GM19239 (cell line): ENCODE measurements at regions not wholly inside any gene's neighbourhood (a gene's known extent, or its start where the extent isn't known, plus 50 kb on each side); places are given as distances from the start of the nearest gene placed in this dataset.

Experiments used
- DNase-seq: peaks from one replicate; pipeline ENCODE4 v3.0.0; 2011; ENCODE audit warnings: low spot score; ENCODE audit not compliant: insufficient read length
- FAIRE-seq: peaks from 2 replicates; lab custom pipeline; 2011; peaks lifted over from hg19 to GRCh38; lab: Jason Lieb, UNC

GRCh38 chrX:79704325-79704724 is 310.2 kb upstream of the TBX22 start:
- DNase-seq (no peak), FAIRE-seq (no peak)

DNA sequence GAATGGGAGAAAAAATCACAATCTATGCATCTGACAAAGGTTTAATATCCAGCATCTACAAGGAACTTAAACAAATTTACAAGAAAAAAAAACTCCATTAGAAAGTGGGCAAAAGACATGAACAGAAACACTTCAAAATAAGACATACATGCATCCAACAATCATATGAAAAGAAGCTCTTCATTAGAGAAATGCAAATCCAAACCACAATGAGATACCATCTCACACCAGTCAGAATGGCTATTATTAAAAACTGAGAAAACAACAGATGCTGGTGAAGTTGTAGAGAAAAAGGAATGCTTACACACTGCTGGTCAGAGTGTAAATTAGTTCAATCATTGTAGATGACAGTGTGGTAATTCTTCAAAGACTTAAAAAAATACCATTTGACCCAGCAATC is 306.0 kb upstream of the TBX22 start:
- DNase-seq (no peak), FAIRE-seq (peak; percentile 57)

GRCh38 chrX:79715448-79715847 is 299.1 kb upstream of the TBX22 start:
- DNase-seq (no peak), FAIRE-seq (no peak)

GRCh38 chrX:79719568-79720231 is 294.9 kb upstream of the TBX22 start:
- FAIRE-seq (no peak), DNase-seq (no peak)

GRCh38 chrX:79721234-79721633 is 293.3 kb upstream of the TBX22 start:
- DNase-seq (no peak), FAIRE-seq (peak; percentile 53)

- FAIRE-seq, result no peak
- no peak for DNase-seq
These were observed 286.1 kb upstream of the TBX22 start for GRCh38 chrX:79728421-79728820.
